ENCODE measurements at regions not wholly inside any gene's neighbourhood (a gene's known extent, or its start where the extent isn't known, plus 50 kb on each side); places are given as distances from the start of the nearest gene placed in this dataset.

GRCh38 chr3:72397586-72397985 is 450.7 kb downstream of the SHQ1 start:
- Histone ChIP-seq H3K27me3 (ENCODE audit: insufficient read depth, low read length) (no peaks in the 10 kb centered on the region), H3K9me3 (ENCODE audit: control insufficient read depth in 1 of 2, low read length in 2 of 2) (no peaks in the 10 kb centered on the region), H3K27ac (ENCODE audit: low read depth, low read length) (no peak overlapping the region), H3K4me1 (ENCODE audit: insufficient read depth, low read length) (peaks cover 56% of the 10 kb centered on the region), H3K4me3 (ENCODE audit: low read length in 2 of 2) (no peak overlapping the region), H3K36me3 (ENCODE audit: insufficient read depth, low read length) (no peaks in the 10 kb centered on the region)
- Mint-ChIP-seq H3K4me3 (peak overlapping the region in 1 of 8 donors; percentile 30), H3K27me3 (no peaks in the 10 kb centered on the region), H3K36me3 (peaks cover 2 to 3% of the 10 kb centered on the region in 2 donors), H3K9me3 (peaks cover 0 to 1% (median 0%) of the 10 kb centered on the region in 8 donors), H3K27ac (peak overlapping the region in 2 of 7 donors; percentile 57 to 77), H3K4me1 (peaks cover 43 to 78% (median 66%) of the 10 kb centered on the region in 4 donors)
- POLR2A ChIA-PET (ENCODE audit: partially characterized antibody): no interaction called here
- intact Hi-C loops (cut with micrococcal nuclease): no loop called here
- CTCF ChIA-PET (ENCODE audit: partially characterized antibody): no interaction called here
- DNase-seq: no peak

- Histone ChIP-seq H3K27me3 (ENCODE audit: insufficient read depth, low read length) (no peaks in the 10 kb centered on the region), H3K27ac (ENCODE audit: low read depth, low read length) (no peak overlapping the region), H3K36me3 (ENCODE audit: insufficient read depth, low read length) (no peaks in the 10 kb centered on the region), H3K4me3 (ENCODE audit: low read length in 2 of 2) (no peak overlapping the region), H3K9me3 (ENCODE audit: control insufficient read depth in 1 of 2, low read length in 2 of 2) (no peaks in the 10 kb centered on the region), H3K4me1 (ENCODE audit: insufficient read depth, low read length) (peaks cover 58% of the 10 kb centered on the region)
- ChIA-PET POLR2A (ENCODE audit: partially characterized antibody) (no interaction called here), CTCF (ENCODE audit: partially characterized antibody) (no interaction called here)
- Mint-ChIP-seq H3K9me3 (peaks cover 0 to 1% (median 0%) of the 10 kb centered on the region in 8 donors), H3K27me3 (no peaks in the 10 kb centered on the region), H3K27ac (peak overlapping the region in 1 of 7 donors; percentile 11), H3K4me3 (no peak overlapping the region), H3K36me3 (peaks cover 2 to 3% of the 10 kb centered on the region in 2 donors), H3K4me1 (peaks cover 43 to 75% (median 62%) of the 10 kb centered on the region in 4 donors)
- DNase-seq: no peak
- intact Hi-C loops (cut with micrococcal nuclease): no loop called here
These were observed 451.3 kb downstream of the SHQ1 start for GRCh38 chr3:72396899-72397298.

GRCh38 chr3:72395776-72396311 is 452.4 kb downstream of the SHQ1 start:
- intact Hi-C loops (cut with micrococcal nuclease): no loop called here
- DNase-seq: no peak
- H3K36me3 ChIP-seq (ENCODE audit: insufficient read depth, low read length): no peaks in the 10 kb centered on the region
- H3K4me3 ChIP-seq (ENCODE audit: low read length in 2 of 2): no peak overlapping the region
- no peaks in the 10 kb centered on the region for H3K27me3 Mint-ChIP-seq
- H3K27ac ChIP-seq (ENCODE audit: low read depth, low read length): no peak overlapping the region
- H3K4me3 Mint-ChIP-seq: no peak overlapping the region
- H3K9me3 Mint-ChIP-seq: peaks cover 0 to 1% (median 0%) of the 10 kb centered on the region in 8 donors
- no peaks in the 10 kb centered on the region for H3K27me3 ChIP-seq (ENCODE audit: insufficient read depth, low read length)
- H3K9me3 ChIP-seq (ENCODE audit: control insufficient read depth in 1 of 2, low read length in 2 of 2): no peaks in the 10 kb centered on the region
- peaks cover 38 to 65% (median 54%) of the 10 kb centered on the region in 4 donors for H3K4me1 Mint-ChIP-seq
- ChIA-PET CTCF (ENCODE audit: partially characterized antibody) (interaction anchor here (1.0 kb wide), 1 partner anchor 21 kb away, joined by 3 read pairs; no protein-coding TSS in a partner anchor), POLR2A (ENCODE audit: partially characterized antibody) (no interaction called here)
- peaks cover 2 to 3% of the 10 kb centered on the region in 2 donors for H3K36me3 Mint-ChIP-seq
- peaks cover 57% of the 10 kb centered on the region for H3K4me1 ChIP-seq (ENCODE audit: insufficient read depth, low read length)
- H3K27ac Mint-ChIP-seq: no peak overlapping the region

- H3K27me3 ChIP-seq (ENCODE audit: insufficient read depth, low read length): no peaks in the 10 kb centered on the region
- H3K27ac ChIP-seq (ENCODE audit: low read depth, low read length): no peak overlapping the region
- no peak overlapping the region for H3K4me3 Mint-ChIP-seq
- H3K9me3 Mint-ChIP-seq: no peaks in the 10 kb centered on the region
- DNase-seq: no peak
- POLR2A ChIA-PET (ENCODE audit: partially characterized antibody): interaction anchor here (1.1 kb wide), 1 partner anchor 54 kb away, joined by 3 read pairs; no protein-coding TSS in a partner anchor
- peak overlapping the region in 2 of 7 donors; percentile 13 to 57 for H3K27ac Mint-ChIP-seq
- H3K4me1 Mint-ChIP-seq: peaks cover 38 to 57% (median 45%) of the 10 kb centered on the region in 4 donors
- intact Hi-C loops (cut with micrococcal nuclease): no loop called here
- H3K27me3 Mint-ChIP-seq: no peaks in the 10 kb centered on the region
- no peak overlapping the region for H3K4me3 ChIP-seq (ENCODE audit: low read length in 2 of 2)
- no peaks in the 10 kb centered on the region for H3K36me3 ChIP-seq (ENCODE audit: insufficient read depth, low read length)
- no peaks in the 10 kb centered on the region for H3K9me3 ChIP-seq (ENCODE audit: control insufficient read depth in 1 of 2, low read length in 2 of 2)
- CTCF ChIA-PET (ENCODE audit: partially characterized antibody): interaction anchor here (1.7 kb wide), 1 partner anchor 273 kb away, joined by 5 read pairs; no protein-coding TSS in a partner anchor
- H3K4me1 ChIP-seq (ENCODE audit: insufficient read depth, low read length): peaks cover 54% of the 10 kb centered on the region
- H3K36me3 Mint-ChIP-seq: peaks cover 2 to 3% of the 10 kb centered on the region in 2 donors
These were observed 454.8 kb downstream of the SHQ1 start for GRCh38 chr3:72393455-72393854.

- Histone ChIP-seq H3K36me3 (ENCODE audit: insufficient read depth, low read length) (no peaks in the 10 kb centered on the region), H3K4me3 (ENCODE audit: low read length in 2 of 2) (no peak overlapping the region), H3K27me3 (ENCODE audit: insufficient read depth, low read length) (no peaks in the 10 kb centered on the region), H3K4me1 (ENCODE audit: insufficient read depth, low read length) (peaks cover 48% of the 10 kb centered on the region), H3K9me3 (ENCODE audit: control insufficient read depth in 1 of 2, low read length in 2 of 2) (no peaks in the 10 kb centered on the region), H3K27ac (ENCODE audit: low read depth, low read length) (no peak overlapping the region)
- Mint-ChIP-seq H3K27me3 (no peaks in the 10 kb centered on the region), H3K27ac (no peak overlapping the region), H3K9me3 (peaks cover 0 to 1% (median 0%) of the 10 kb centered on the region in 8 donors), H3K4me3 (no peak overlapping the region), H3K36me3 (peaks cover 0 to 2% of the 10 kb centered on the region in 2 donors), H3K4me1 (peaks cover 32 to 58% (median 46%) of the 10 kb centered on the region in 4 donors)
- ChIA-PET POLR2A (ENCODE audit: partially characterized antibody) (no interaction called here), CTCF (ENCODE audit: partially characterized antibody) (no interaction called here)
- intact Hi-C loops (cut with micrococcal nuclease): no loop called here
- no peak for DNase-seq
These were observed 456.6 kb downstream of the SHQ1 start for GRCh38 chr3:72391659-72392058.

GRCh38 chr3:72390841-72391240 is 457.4 kb downstream of the SHQ1 start:
- no peaks in the 10 kb centered on the region for H3K9me3 ChIP-seq (ENCODE audit: control insufficient read depth in 1 of 2, low read length in 2 of 2)
- H3K4me1 Mint-ChIP-seq: peaks cover 24 to 58% (median 47%) of the 10 kb centered on the region in 4 donors
- H3K9me3 Mint-ChIP-seq: peaks cover 0 to 1% (median 0%) of the 10 kb centered on the region in 8 donors
- H3K4me3 ChIP-seq (ENCODE audit: low read length in 2 of 2): no peak overlapping the region
- ChIA-PET POLR2A (ENCODE audit: partially characterized antibody) (no interaction called here), CTCF (ENCODE audit: partially characterized antibody) (no interaction called here)
- H3K27ac Mint-ChIP-seq: no peak overlapping the region
- no peak overlapping the region for H3K27ac ChIP-seq (ENCODE audit: low read depth, low read length)
- no peak for DNase-seq
- H3K27me3 Mint-ChIP-seq: no peaks in the 10 kb centered on the region
- no peaks in the 10 kb centered on the region for H3K36me3 Mint-ChIP-seq
- no peaks in the 10 kb centered on the region for H3K27me3 ChIP-seq (ENCODE audit: insufficient read depth, low read length)
- H3K4me3 Mint-ChIP-seq: no peak overlapping the region
- H3K4me1 ChIP-seq (ENCODE audit: insufficient read depth, low read length): peaks cover 48% of the 10 kb centered on the region
- intact Hi-C loops (cut with micrococcal nuclease): no loop called here
- H3K36me3 ChIP-seq (ENCODE audit: insufficient read depth, low read length): no peaks in the 10 kb centered on the region

GRCh38 chr3:72388644-72389043 is 459.6 kb downstream of the SHQ1 start:
- peaks cover 0 to 1% (median 0%) of the 10 kb centered on the region in 8 donors for H3K9me3 Mint-ChIP-seq
- CTCF ChIA-PET (ENCODE audit: partially characterized antibody): interaction anchor here (0.7 kb wide), 1 partner anchor 436 kb away, joined by 3 read pairs; no protein-coding TSS in a partner anchor
- H3K27me3 Mint-ChIP-seq: no peaks in the 10 kb centered on the region
- intact Hi-C loops (cut with micrococcal nuclease): no loop called here
- peak overlapping the region in 4 of 7 donors; percentile 10 to 58 (median 35) for H3K27ac Mint-ChIP-seq
- Histone ChIP-seq H3K27ac (ENCODE audit: low read depth, low read length) (no peak overlapping the region), H3K36me3 (ENCODE audit: insufficient read depth, low read length) (no peaks in the 10 kb centered on the region), H3K27me3 (ENCODE audit: insufficient read depth, low read length) (no peaks in the 10 kb centered on the region), H3K4me1 (ENCODE audit: insufficient read depth, low read length) (peaks cover 37% of the 10 kb centered on the region), H3K4me3 (ENCODE audit: low read length in 2 of 2) (no peak overlapping the region), H3K9me3 (ENCODE audit: control insufficient read depth in 1 of 2, low read length in 2 of 2) (no peaks in the 10 kb centered on the region)
- no peak for DNase-seq
- H3K4me1 Mint-ChIP-seq: peaks cover 24 to 63% (median 55%) of the 10 kb centered on the region in 4 donors
- peaks cover 0 to 2% of the 10 kb centered on the region in 2 donors for H3K36me3 Mint-ChIP-seq
- peak overlapping the region in 1 of 8 donors; percentile 22 for H3K4me3 Mint-ChIP-seq
- POLR2A ChIA-PET (ENCODE audit: partially characterized antibody): no interaction called here

Data from CD4-positive, alpha-beta memory T cell (primary cell).